Suprapubic skin (tissue), 3 donors: ENCODE measurements at regions not wholly inside any gene's neighbourhood (a gene's known extent, or its start where the extent isn't known, plus 50 kb on each side); places are given as distances from the start of the nearest gene placed in this dataset.

ENCODE experiments used
- CTCF ChIP-seq, 2 donors: fragments of 200-600 bp in 1 of 2; fragments of 450-650 bp in 1 of 2; sonication (generic) in 1 of 2; IDR thresholded peaks; one replicate each; pipeline ENCODE4 v1.5.1; 2016 to 2019; ENCODE audit warnings: antibody characterized with exemption in 2 of 2, mild to moderate bottlenecking in 1 of 2, moderate library complexity in 1 of 2
- POLR2A ChIP-seq, 2 donors: fragments of 450-650 bp; IDR thresholded peaks; one replicate each; pipeline ENCODE4 v1.6.1; 2017; ENCODE audit warnings: antibody characterized with exemption in 2 of 2, mild to moderate bottlenecking in 2 of 2, moderate library complexity in 2 of 2

- TF ChIP-seq POLR2A (IDR thresholded peaks at IDR 0.05) (no peak), CTCF (IDR thresholded peaks at IDR 0.05) (no peak)
These were observed 255.9 kb upstream of the DEFB112 start for GRCh38 chr6:50305660-50306059.
